GM12878 (cell line): ENCODE measurements at regions not wholly inside any gene's neighbourhood (a gene's known extent, or its start where the extent isn't known, plus 50 kb on each side); places are given as distances from the start of the nearest gene placed in this dataset.

Experiments
- ATAC-seq: fragments of 200-7000 bp; cut with Tn5 transposase; 3 replicates; pipeline ENCODE4 v1.9.1; 2020; ENCODE audit warnings: mild to moderate bottlenecking, moderate library complexity
- BruUV-seq: library from RNA; stranded (reverse); fragments of 400-500 nt; replicated peaks from 2 replicates; lab custom pipeline; 2021; lab: Mats Ljungman, UMichigan
- CTCF ChIA-PET: fragments of 300-600 bp; sonication (Branson Sonifier 250); formaldehyde crosslinking; extraction: SDS; loops from one replicate; lab custom pipeline; 2021; ENCODE audit warnings: inconsistent platforms; lab: Yijun Ruan, JAX
- POLR2A ChIA-PET: fragments of 350-600 bp; formaldehyde crosslinking; extraction: SDS; loops from one replicate; lab custom pipeline; 2021; ENCODE audit warnings: inconsistent platforms; lab: Charles Lee
- RAD21 ChIA-PET: fragments of 300-600 bp; sonication (Branson Sonifier 250); formaldehyde crosslinking; loops from one replicate; lab custom pipeline; 2023; ENCODE audit warnings: antibody characterized with exemption; ENCODE audit not compliant: unreplicated experiment; lab: Charles Lee
- SMC1A ChIA-PET: fragments of 300-600 bp; sonication (Branson Sonifier 250); formaldehyde crosslinking; loops from one replicate; lab custom pipeline; 2023; ENCODE audit not compliant: unreplicated experiment, uncharacterized antibody; lab: Charles Lee
- DNase-seq: peaks from one replicate; pipeline ENCODE4 v3.0.0-alpha.2; 2011; ENCODE audit warnings: low read depth, low spot score
- FAIRE-seq: peaks from 3 replicates; lab custom pipeline; 2011; peaks lifted over from hg19 to GRCh38; lab: Jason Lieb, UNC
- H2AFZ ChIP-seq: 2 replicates; pipeline ENCODE4 v1.6.0; 2011; ENCODE audit warnings: low read depth, low read length, control low read depth; ENCODE audit not compliant: control insufficient read depth
- H3K27ac ChIP-seq: 2 replicates; pipeline ENCODE4 v1.5.1; 2011; ENCODE audit warnings: control low read depth; ENCODE audit not compliant: control insufficient read depth, insufficient read depth
- H3K27me3 ChIP-seq, 2 experiments: replicated peaks in 1 of 2; 2 replicates each; pipeline versions ENCODE4 v1.6.0 to v1.6.1; 2011; ENCODE audit warnings: low read length in 1 of 2; ENCODE audit not compliant: control insufficient read depth in 2 of 2, insufficient read depth in 2 of 2
- H3K36me3 ChIP-seq, 2 experiments: 2 replicates each; pipeline ENCODE4 v1.5.1; 2011; ENCODE audit warnings: low read length in 1 of 2; ENCODE audit not compliant: control insufficient read depth in 2 of 2, insufficient read depth in 2 of 2
- H3K4me1 ChIP-seq: 2 replicates; pipeline ENCODE4 v1.6.1; 2011; ENCODE audit warnings: mild to moderate bottlenecking, low read length, moderate library complexity, mixed read lengths; ENCODE audit not compliant: control insufficient read depth, insufficient read depth
- H3K4me2 ChIP-seq: 2 replicates; pipeline ENCODE4 v1.6.0; 2011; ENCODE audit warnings: control low read depth; ENCODE audit not compliant: control insufficient read depth, insufficient read depth
- H3K4me3 ChIP-seq: fragments of 200-600 bp; sonication (generic); 2 replicates; pipeline ENCODE4 v1.5.1; 2016
- H3K79me2 ChIP-seq: 2 replicates; pipeline ENCODE4 v1.6.0; 2011; ENCODE audit warnings: low read length; ENCODE audit not compliant: control insufficient read depth, insufficient read depth
- H3K9ac ChIP-seq: 2 replicates; pipeline ENCODE4 v1.8.0; 2011; ENCODE audit warnings: low read length, control low read depth, mixed read lengths; ENCODE audit not compliant: control insufficient read depth, insufficient read depth
- H3K9me3 ChIP-seq: replicated peaks from 3 replicates; pipeline ENCODE4 v1.5.1; 2011; ENCODE audit warnings: mild to moderate bottlenecking, low read length; ENCODE audit not compliant: control insufficient read depth, insufficient read depth
- H4K20me1 ChIP-seq: 2 replicates; pipeline ENCODE4 v1.6.0; 2011; ENCODE audit not compliant: control insufficient read depth, insufficient read depth
- EP300 ChIP-seq, 2 experiments: fragments of 150-350 bp in 1 of 2; IDR thresholded peaks; 2 replicates each; pipeline ENCODE4 v1.6.1; 2011 to 2012; ENCODE audit warnings: low read depth in 2 of 2, low read length in 2 of 2, borderline replicate concordance in 1 of 2, improper control_type of control experiment in 1 of 2, inconsistent platforms in 1 of 2; ENCODE audit not compliant: control insufficient read depth in 1 of 2
- MEF2B ChIP-seq: fragments of 450-650 bp; IDR thresholded peaks from 2 replicates; pipeline ENCODE4 v1.6.1; 2018; ENCODE audit warnings: mild to moderate bottlenecking, moderate library complexity; ENCODE audit not compliant: partially characterized antibody, poor library complexity, severe bottlenecking
- MLLT1 ChIP-seq: fragments of 450-650 bp; IDR thresholded peaks from 2 replicates; pipeline ENCODE4 v1.6.1; 2016; ENCODE audit warnings: mild to moderate bottlenecking
- POU2F2 ChIP-seq: IDR thresholded peaks from 3 replicates; pipeline ENCODE4 v1.6.1; 2011; ENCODE audit warnings: low read depth, mild to moderate bottlenecking, low read length, borderline replicate concordance
- SPI1 ChIP-seq: IDR thresholded peaks from 2 replicates; pipeline ENCODE4 v1.6.1; 2011; ENCODE audit warnings: low read depth, mild to moderate bottlenecking, low read length, moderate library complexity, borderline replicate concordance; ENCODE audit not compliant: insufficient read depth
- TCF12 ChIP-seq: IDR thresholded peaks from 2 replicates; pipeline ENCODE4 v1.6.1; 2011; ENCODE audit warnings: low read depth, mild to moderate bottlenecking, low read length
- ZBTB4 ChIP-seq: fragments of 450-650 bp; formaldehyde crosslinking; IDR thresholded peaks from 2 replicates; pipeline ENCODE4 v1.4.0; 2022; ENCODE audit warnings: mild to moderate bottlenecking, moderate library complexity
- WGBS: methylation state at CpG from one replicate; pipeline ENCODE4 v1.1.6; 2016; ENCODE audit warnings: low lambda C conversion rate; ENCODE audit not compliant: insufficient replicate concordance, insufficient coverage; ENCODE audit errors: missing lambda C conversion rate; 5-methylcytosine and 5-hydroxymethylcytosine counted together
- in situ Hi-C: fragments of 300-500 bp; cut with MboI; formaldehyde crosslinking; loops from 9 replicates; pipeline ENCODE4 v1.14.3; 2018; ENCODE audit warnings: mixed read lengths
- intact Hi-C: fragments of 100-400 bp; cut with micrococcal nuclease; formaldehyde crosslinking; loops from one replicate; pipeline ENCODE4 v1.14.2; 2022; ENCODE audit not compliant: unreplicated experiment

DNA sequence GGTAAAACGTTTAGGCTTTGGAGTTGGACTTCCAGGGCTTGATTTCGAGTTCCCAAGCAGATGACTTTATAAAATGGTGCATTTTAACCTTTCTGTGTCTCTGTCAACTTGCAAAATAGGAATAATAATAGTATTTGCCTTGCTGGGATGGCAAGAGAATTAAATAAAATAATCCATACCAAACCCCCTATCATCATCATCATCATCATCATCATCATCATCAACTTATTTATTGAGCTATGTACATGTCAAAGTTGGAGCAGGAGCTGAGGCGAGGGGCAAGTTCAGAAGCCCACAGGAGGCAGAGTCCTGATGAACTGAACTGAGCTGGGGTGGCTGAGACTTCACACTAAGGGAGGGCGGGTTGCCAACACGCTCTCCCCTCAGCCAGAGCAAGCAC lies 51.7 kb upstream of the KCNMA1 start:
- WGBS, result 4% methylated on average over 3 of the region's 5 CpGs
- Histone ChIP-seq H3K27me3 (no peaks in the 10 kb centered on the region), H3K4me2 (no peak overlapping the region), H3K27ac (no peak overlapping the region), H3K4me1 (peaks cover 26% of the 10 kb centered on the region), H3K36me3 (no peaks in the 10 kb centered on the region; a peak in 1 of 4 replicates), H3K9ac (no peak overlapping the region), H3K4me3 (no peak overlapping the region), H2AFZ (no peak overlapping the region), H4K20me1 (no peaks in the 10 kb centered on the region), H3K9me3 (peaks cover 6% of the 10 kb centered on the region; the same call in 2 of the 3 replicates), H3K79me2 (no peaks in the 10 kb centered on the region)
- ChIA-PET POLR2A (interaction anchor here (0.8 to 1.0 kb wide), 2 partner anchors 11 to 15 kb away, joined by 3 to 7 read pairs; no protein-coding TSS in a partner anchor), RAD21 (interaction anchor here (0.8 to 3.2 kb wide), 2 partner anchors 10 to 22 kb away, joined by 3 to 13 read pairs; no protein-coding TSS in a partner anchor), SMC1A (interaction anchor here (1.2 to 5.6 kb wide), 6 partner anchors 10 to 54 kb away, joined by 4 to 34 read pairs (median 10); no protein-coding TSS in a partner anchor), CTCF (interaction anchor here (1.0 to 2.1 kb wide), 7 partner anchors 8 to 515 kb away, joined by 3 to 14 read pairs (median 3); no protein-coding TSS in a partner anchor)
- DNase-seq (no peak), ATAC-seq (no peak), FAIRE-seq (no peak)
- intact Hi-C loops (no loop called here), in situ Hi-C loops (no loop called here)
- TF ChIP-seq MEF2B (no peak), POU2F2 (no peak), TCF12 (no peak), MLLT1 (no peak), EP300 (IDR thresholded peaks at IDR 0.05; ENCODE audit: borderline replicate concordance in 1 of 2, control insufficient read depth in 1 of 2, low read depth in 2 of 2, low read length in 2 of 2) (no peak), ZBTB4 (CRISPR knock-in tag) (no peak), SPI1 (no peak)
- BruUV-seq, result no TSS peak
